Neutrophil (primary cell): ENCODE measurements at regions not wholly inside any gene's neighbourhood (a gene's known extent, or its start where the extent isn't known, plus 50 kb on each side); places are given as distances from the start of the nearest gene placed in this dataset.

ENCODE experiments used
- H3K27ac ChIP-seq: fragments of 200-600 bp; sonication (generic); 2 replicates; pipeline ENCODE4 v1.5.1; 2016; ENCODE audit warnings: mild to moderate bottlenecking, moderate library complexity
- H3K27me3 ChIP-seq: fragments of 200-600 bp; sonication (generic); 2 replicates; pipeline ENCODE4 v1.6.0; 2016; ENCODE audit warnings: mild to moderate bottlenecking
- H3K36me3 ChIP-seq: fragments of 200-600 bp; sonication (generic); 2 replicates; pipeline ENCODE4 v1.5.1; 2017
- H3K4me1 ChIP-seq, 2 experiments: fragments of 200-600 bp in 1 of 2; sonication (generic) in 1 of 2; 1 replicate in 1 of 2; 2 replicates in 1 of 2; pipeline versions ENCODE4 v1.5.1 to v1.6.1; 2013 to 2016; ENCODE audit warnings: low read depth in 1 of 2, low read length in 1 of 2, mild to moderate bottlenecking in 1 of 2, moderate library complexity in 1 of 2; ENCODE audit not compliant: control insufficient read depth in 1 of 2, insufficient read depth in 1 of 2
- H3K4me3 ChIP-seq, 2 experiments: fragments of 200-600 bp in 1 of 2; sonication (generic) in 1 of 2; 1 replicate in 1 of 2; 2 replicates in 1 of 2; pipeline ENCODE4 v1.5.1; 2013 to 2016; ENCODE audit warnings: low read depth in 1 of 2, low read length in 1 of 2, mild to moderate bottlenecking in 1 of 2, moderate library complexity in 1 of 2
- H3K9me3 ChIP-seq: fragments of 200-600 bp; sonication (generic); 2 replicates; pipeline ENCODE4 v1.5.1; 2016
- TF ChIP-seq, protein P1 (sequence below): fragments of 200-600 bp; sonication (generic); IDR thresholded peaks from 2 replicates; pipeline ENCODE4 v1.5.1; 2016; ENCODE audit warnings: antibody characterized with exemption

DNA sequence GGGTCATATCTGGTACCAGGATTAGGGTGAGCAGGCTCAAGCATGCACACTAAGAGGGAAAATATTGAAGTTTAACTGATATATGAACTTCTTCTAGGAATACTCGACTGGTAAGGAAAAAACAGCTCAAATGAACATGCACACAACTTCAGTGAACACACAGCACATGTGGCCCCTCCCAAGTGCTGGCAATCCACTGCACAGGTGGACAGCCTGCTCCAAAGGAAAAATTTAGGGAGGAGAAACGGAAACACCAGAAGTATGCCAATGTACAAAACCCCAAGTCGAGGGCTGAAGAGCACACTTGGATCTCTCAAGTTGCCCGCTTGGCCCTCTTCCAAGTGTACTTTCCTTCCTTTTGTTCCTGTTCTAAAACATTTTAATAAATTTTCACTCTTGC is 205.0 kb upstream of the FAM47C start:
- Histone ChIP-seq H3K9me3 (no peaks in the 10 kb centered on the region), H3K4me3 (no peak overlapping the region), H3K4me1 (no peaks in the 10 kb centered on the region), H3K36me3 (no peaks in the 10 kb centered on the region), H3K27me3 (no peaks in the 10 kb centered on the region), H3K27ac (no peak overlapping the region)
- TF ChIP-seq, protein P1, sequence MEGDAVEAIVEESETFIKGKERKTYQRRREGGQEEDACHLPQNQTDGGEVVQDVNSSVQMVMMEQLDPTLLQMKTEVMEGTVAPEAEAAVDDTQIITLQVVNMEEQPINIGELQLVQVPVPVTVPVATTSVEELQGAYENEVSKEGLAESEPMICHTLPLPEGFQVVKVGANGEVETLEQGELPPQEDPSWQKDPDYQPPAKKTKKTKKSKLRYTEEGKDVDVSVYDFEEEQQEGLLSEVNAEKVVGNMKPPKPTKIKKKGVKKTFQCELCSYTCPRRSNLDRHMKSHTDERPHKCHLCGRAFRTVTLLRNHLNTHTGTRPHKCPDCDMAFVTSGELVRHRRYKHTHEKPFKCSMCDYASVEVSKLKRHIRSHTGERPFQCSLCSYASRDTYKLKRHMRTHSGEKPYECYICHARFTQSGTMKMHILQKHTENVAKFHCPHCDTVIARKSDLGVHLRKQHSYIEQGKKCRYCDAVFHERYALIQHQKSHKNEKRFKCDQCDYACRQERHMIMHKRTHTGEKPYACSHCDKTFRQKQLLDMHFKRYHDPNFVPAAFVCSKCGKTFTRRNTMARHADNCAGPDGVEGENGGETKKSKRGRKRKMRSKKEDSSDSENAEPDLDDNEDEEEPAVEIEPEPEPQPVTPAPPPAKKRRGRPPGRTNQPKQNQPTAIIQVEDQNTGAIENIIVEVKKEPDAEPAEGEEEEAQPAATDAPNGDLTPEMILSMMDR, result no peak

DNA sequence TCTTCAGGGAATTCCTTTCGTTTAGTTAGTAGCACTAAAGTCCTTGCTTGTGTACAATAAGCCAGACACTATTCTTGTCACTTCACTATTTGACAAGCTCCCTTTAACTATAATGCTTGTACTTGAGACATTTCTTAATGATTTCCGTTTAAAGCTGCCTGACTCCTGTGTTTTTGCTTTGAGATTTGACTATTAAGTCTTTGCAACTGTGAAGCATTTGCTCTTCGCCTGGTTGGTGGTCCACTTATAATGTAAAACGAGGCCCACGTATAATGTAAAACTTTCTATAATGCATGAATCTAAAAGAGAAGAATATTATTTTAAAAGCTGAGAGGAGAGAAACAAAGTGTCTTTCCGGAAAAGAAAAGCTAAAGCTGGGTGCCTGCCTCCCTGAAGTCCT is 204.1 kb upstream of the FAM47C start:
- Histone ChIP-seq H3K27ac (no peak overlapping the region), H3K9me3 (no peaks in the 10 kb centered on the region), H3K36me3 (no peaks in the 10 kb centered on the region), H3K27me3 (no peaks in the 10 kb centered on the region), H3K4me3 (no peak overlapping the region), H3K4me1 (no peaks in the 10 kb centered on the region)
- TF ChIP-seq, protein P1, result no peak

DNA sequence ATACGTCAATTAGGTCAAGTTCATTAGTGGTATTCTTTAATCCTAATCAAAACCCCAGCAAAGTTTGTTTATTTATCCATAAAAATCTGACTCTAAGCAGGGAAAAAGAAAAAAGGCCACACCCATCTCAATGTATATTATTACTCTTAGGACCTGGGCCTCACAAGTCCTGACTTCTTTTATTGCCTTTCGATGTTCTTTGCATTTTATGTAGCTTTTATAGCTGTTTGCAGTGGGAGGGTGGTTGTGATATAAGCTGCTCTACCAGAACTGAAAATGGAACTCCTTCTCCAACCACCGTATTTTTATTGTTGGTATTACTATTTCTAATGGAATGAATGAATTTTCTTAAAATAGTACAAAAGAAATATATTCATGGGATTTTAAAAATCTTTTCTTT is 163.3 kb upstream of the FAM47C start:
- no peak overlapping the region for H3K4me3 ChIP-seq
- no peaks in the 10 kb centered on the region for H3K4me1 ChIP-seq
- no peaks in the 10 kb centered on the region for H3K9me3 ChIP-seq
- H3K27ac ChIP-seq, result no peak overlapping the region
- H3K27me3 ChIP-seq, result no peaks in the 10 kb centered on the region
- no peaks in the 10 kb centered on the region for H3K36me3 ChIP-seq
- TF ChIP-seq, protein P1, result no peak

DNA sequence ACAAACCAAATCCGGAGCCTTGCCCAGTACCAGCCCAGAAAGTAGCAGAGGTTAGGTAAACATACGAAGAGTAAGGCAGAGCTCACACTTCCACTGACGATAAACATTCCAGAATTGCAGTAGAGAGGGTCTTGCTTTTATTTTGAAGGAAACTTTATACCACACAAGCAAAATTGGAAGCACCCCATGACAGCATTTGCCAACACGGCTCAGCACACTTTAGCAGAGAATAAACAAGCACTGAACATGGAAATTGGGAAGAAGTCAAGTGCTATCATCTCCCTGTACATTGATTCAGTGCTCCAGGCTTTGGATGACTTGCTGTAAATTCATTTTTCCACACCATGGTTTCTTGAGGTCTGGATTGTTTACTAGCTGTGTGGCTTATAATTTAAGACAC is 160.7 kb upstream of the FAM47C start:
- no peak overlapping the region for H3K4me3 ChIP-seq
- H3K9me3 ChIP-seq, result no peaks in the 10 kb centered on the region
- TF ChIP-seq, protein P1, result no peak
- no peaks in the 10 kb centered on the region for H3K27me3 ChIP-seq
- H3K27ac ChIP-seq, result no peak overlapping the region
- H3K4me1 ChIP-seq, result no peaks in the 10 kb centered on the region
- no peaks in the 10 kb centered on the region for H3K36me3 ChIP-seq

DNA sequence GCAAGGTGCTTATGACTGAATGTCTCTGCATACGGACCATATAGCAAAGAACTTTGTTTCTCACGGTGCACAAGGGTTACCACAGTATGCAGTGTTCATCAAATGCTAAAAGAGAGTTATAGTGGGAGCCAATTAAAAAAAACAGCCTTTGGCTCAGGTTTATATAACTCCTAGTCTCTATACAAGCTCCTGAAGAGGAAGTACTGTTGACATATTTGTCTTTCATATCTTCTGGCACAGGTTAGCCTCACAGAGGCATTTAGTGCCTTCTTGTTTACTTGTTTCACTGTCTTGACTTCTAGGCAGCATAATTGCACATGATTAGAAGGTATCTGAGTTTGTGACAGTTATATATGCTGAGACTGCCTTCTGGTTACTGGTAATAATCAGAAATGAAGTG is 158.8 kb upstream of the FAM47C start:
- H3K36me3 ChIP-seq, result no peaks in the 10 kb centered on the region
- H3K27ac ChIP-seq, result no peak overlapping the region
- no peak overlapping the region for H3K4me3 ChIP-seq
- TF ChIP-seq, protein P1, result no peak
- H3K27me3 ChIP-seq, result no peaks in the 10 kb centered on the region
- no peaks in the 10 kb centered on the region for H3K4me1 ChIP-seq
- H3K9me3 ChIP-seq, result no peaks in the 10 kb centered on the region

DNA sequence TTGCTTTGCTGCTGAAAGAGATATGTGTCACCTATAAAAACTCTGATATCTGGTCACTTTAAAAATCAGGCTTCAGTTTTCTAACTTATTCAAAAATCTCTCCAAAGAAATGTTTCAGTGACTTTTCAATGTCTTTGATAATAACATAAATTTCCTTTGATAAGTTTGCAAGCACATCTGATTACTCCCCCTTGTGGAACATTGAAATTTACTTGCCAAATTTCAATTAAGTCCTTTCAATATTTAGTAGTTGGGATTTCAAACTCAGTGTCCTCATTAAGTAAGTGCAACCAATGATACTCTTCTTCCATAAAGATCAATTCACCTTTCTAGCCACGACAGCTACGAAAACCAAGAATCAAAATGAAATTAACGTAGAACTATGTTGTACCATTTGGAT is 151.3 kb upstream of the FAM47C start:
- H3K4me1 ChIP-seq, result no peaks in the 10 kb centered on the region
- TF ChIP-seq, protein P1, result no peak
- H3K9me3 ChIP-seq, result no peaks in the 10 kb centered on the region
- H3K27ac ChIP-seq, result no peak overlapping the region
- no peaks in the 10 kb centered on the region for H3K27me3 ChIP-seq
- H3K4me3 ChIP-seq, result no peak overlapping the region
- no peaks in the 10 kb centered on the region for H3K36me3 ChIP-seq
